Activated CD4-positive, alpha-beta memory T cell treated with anti-CD3 and anti-CD28 coated beads for 36 hours (primary cell): ENCODE measurements at regions not wholly inside any gene's neighbourhood (a gene's known extent, or its start where the extent isn't known, plus 50 kb on each side); places are given as distances from the start of the nearest gene placed in this dataset.

Source experiments
- CTCF ChIA-PET: fragments of 350-600 bp; sonication (Branson Sonifier 250); formaldehyde crosslinking; loops from one replicate; lab custom pipeline; 2021; ENCODE audit warnings: antibody characterized with exemption, inconsistent platforms; lab: Charles Lee
- POLR2A ChIA-PET: fragments of 350-600 bp; sonication (Branson Sonifier 250); formaldehyde crosslinking; loops from one replicate; lab custom pipeline; 2021; ENCODE audit warnings: antibody characterized with exemption; lab: Charles Lee
- DNase-seq: peaks from one replicate; pipeline ENCODE4 v3.0.0-alpha.2; 2020
- H3K27ac Mint-ChIP-seq: one replicate; pipeline ENCODE4 v1.8.0; 2021; ENCODE audit warnings: mixed read lengths
- H3K27me3 Mint-ChIP-seq: one replicate; pipeline ENCODE4 v1.8.0; 2021; ENCODE audit warnings: mixed read lengths
- H3K36me3 Mint-ChIP-seq: one replicate; pipeline ENCODE4 v1.8.0; 2021; ENCODE audit warnings: mixed read lengths
- H3K4me1 Mint-ChIP-seq: one replicate; pipeline ENCODE4 v1.8.0; 2021; ENCODE audit warnings: low read depth, mixed read lengths
- H3K4me3 Mint-ChIP-seq: one replicate; pipeline ENCODE4 v1.8.0; 2021; ENCODE audit warnings: mild to moderate bottlenecking, mixed read lengths
- H3K9me3 Mint-ChIP-seq: one replicate; pipeline ENCODE4 v1.8.0; 2021; ENCODE audit warnings: mixed read lengths
- intact Hi-C: fragments of 100-400 bp; cut with micrococcal nuclease; formaldehyde crosslinking; loops from one replicate; pipeline ENCODE4 v1.15.1; 2023

DNA sequence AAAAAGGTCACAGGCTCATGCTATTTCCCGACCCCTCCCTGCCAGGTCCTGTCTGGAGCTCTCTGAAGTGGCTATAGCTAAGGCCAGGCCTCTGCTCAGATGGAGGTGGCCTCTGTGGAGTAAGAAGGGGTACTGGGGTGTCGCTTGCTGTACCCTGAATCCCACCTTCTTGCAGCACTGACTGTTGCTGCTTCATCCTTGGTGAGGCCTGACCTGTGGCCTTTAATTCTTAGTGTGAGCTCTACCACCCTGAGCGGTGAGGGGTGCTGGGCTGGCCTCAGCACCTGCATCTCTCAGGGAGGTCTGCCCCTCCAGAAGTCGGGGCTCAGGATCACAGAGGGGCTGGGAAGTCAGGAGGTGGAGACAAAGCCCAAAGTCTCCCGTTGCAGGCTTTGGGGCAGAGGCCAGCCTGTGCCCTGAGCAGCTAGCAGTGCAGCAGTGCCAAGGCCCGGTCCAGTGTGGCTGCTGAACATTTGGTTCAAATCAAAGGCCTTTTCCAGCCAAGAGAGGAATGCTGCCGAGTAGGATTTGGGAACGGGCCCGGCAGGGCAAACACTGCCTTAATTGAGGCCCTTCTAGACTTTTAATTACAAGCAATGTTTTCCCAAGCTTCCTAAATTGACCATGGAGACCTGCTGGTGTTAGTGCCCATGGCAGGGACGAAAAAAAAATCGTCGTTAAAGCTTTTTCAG is 133.5 kb upstream of the HAAO start:
- ChIA-PET POLR2A (no interaction called here), CTCF (no interaction called here)
- no peaks in the 10 kb centered on the region for H3K27me3 Mint-ChIP-seq
- intact Hi-C loops = loop anchor here (10.0 kb wide), 1 partner anchor 61 kb away; no protein-coding TSS in a partner anchor
- no peaks in the 10 kb centered on the region for H3K36me3 Mint-ChIP-seq
- no peak overlapping the region for H3K4me3 Mint-ChIP-seq
- no peak for DNase-seq
- H3K27ac Mint-ChIP-seq = no peak overlapping the region
- H3K4me1 Mint-ChIP-seq = no peaks in the 10 kb centered on the region
- no peaks in the 10 kb centered on the region for H3K9me3 Mint-ChIP-seq

DNA sequence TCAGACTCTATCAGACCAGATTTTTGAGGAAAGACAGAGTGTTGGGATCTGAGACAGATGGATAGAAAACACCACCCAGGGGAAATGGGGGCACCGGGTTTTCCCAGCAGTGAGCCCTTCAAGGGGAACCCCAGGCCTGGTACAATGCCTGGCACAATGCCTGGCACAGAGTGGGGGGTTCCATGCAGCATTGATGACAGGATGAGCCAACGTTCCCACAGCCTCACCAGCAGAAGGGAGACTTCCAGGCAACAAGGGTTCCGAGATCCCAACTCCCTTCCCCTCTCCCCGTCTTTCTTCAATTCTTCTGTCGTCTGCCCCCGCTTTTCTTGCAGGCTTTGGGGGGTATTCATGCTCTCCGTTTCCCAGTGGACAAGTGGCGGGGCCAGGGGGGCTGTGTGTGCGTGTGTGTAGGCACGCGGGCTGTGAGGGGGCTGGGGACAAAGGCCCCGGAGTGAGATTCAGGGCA is 132.1 kb upstream of the HAAO start:
- H3K36me3 Mint-ChIP-seq = no peaks in the 10 kb centered on the region
- POLR2A ChIA-PET = no interaction called here
- CTCF ChIA-PET = interaction anchor here (1.0 kb wide), 1 partner anchor 65 kb away, joined by 7 read pairs; no protein-coding TSS in a partner anchor
- no peaks in the 10 kb centered on the region for H3K27me3 Mint-ChIP-seq
- no peaks in the 10 kb centered on the region for H3K4me1 Mint-ChIP-seq
- H3K4me3 Mint-ChIP-seq = no peak overlapping the region
- DNase-seq = no peak
- no peaks in the 10 kb centered on the region for H3K9me3 Mint-ChIP-seq
- H3K27ac Mint-ChIP-seq = no peak overlapping the region
- intact Hi-C loops = loop anchor here (10.0 kb wide), 1 partner anchor 60 kb away; no protein-coding TSS in a partner anchor

DNA sequence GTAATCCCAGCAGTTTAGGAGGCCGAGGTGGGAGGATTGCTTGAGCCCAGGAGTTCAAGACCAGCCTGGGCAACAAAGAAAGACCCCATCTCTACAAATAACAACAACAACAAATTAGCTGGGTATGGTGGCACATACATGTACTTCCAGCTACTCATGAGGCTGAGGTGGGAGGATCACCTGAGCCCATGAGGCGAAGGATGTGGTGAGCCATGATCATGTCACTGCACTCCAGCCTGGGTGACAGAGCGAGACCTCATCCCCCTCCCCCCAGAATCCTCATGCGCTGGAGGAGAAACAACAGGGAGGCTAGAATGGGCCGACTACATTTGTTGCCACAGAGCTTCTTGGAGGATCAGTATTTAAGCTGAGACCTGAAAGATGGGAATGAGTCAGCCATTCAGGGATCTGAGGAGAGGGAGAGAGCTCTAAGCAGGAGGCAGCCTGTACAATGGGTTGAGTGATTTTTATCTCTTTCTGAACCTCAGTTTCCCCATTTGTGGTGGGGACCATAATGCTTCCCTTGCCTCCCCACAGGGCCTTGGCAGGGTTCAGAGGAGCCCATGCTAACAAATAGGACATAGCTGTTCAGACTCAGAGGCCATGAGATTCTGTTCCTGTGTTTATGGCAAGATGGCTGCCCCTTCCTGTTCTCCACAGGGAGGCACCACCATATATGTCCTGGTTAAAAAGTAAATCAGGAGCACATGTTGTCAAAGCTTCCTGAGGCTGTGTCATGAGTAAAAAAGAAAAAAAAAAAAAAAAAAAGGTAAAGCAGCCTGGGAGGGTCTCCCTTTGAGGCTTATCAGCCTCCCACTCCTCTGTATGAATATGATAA is 131.4 kb upstream of the HAAO start:
- intact Hi-C loops = loop anchor here (10.0 kb wide), 1 partner anchor 59 kb away; no protein-coding TSS in a partner anchor
- no peaks in the 10 kb centered on the region for H3K9me3 Mint-ChIP-seq
- POLR2A ChIA-PET = no interaction called here
- H3K36me3 Mint-ChIP-seq = no peaks in the 10 kb centered on the region
- H3K27me3 Mint-ChIP-seq = no peaks in the 10 kb centered on the region
- H3K27ac Mint-ChIP-seq = no peak overlapping the region
- CTCF ChIA-PET = interaction anchor here (1.0 kb wide), 2 partner anchors 64 to 96 kb away, joined by 4 to 7 read pairs; no protein-coding TSS in a partner anchor
- no peak for DNase-seq
- no peak overlapping the region for H3K4me3 Mint-ChIP-seq
- H3K4me1 Mint-ChIP-seq = no peaks in the 10 kb centered on the region

DNA sequence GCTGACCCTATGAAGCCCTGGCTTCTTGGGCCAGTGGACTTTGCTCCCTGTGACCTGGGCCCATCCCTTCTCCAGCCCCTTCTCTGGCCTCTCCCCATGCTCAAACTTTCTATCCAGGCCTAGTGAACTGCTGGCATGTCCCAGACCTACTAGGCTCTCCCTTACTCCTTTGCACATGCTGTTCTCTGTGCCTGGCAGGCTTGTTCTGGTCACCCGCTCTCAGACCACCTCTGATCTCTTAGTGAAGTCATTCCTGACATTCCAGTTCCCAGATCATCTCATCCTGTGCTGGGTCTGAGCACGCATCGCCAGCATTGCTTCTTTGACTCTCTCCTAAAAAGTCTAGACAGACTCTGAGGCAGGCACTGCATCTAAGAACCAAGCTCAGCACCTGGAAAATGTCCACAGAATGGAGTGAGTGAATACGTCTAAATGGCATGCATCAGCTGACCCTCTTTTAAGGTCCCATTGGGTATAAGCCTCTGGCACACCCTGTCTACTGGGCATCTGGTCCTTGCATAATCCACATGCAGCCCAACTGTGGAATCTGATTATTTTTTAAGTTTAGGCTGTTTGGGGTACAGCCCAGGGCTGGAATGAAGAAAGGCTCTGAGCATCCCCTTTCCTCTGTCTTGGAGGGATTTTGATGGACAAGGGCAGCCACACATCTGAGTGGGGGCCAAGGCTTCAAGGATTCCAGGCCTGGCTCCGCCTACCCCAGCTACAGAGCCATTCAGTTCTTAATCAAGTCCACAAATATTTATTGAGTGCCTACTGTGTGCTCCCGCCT is 130.6 kb upstream of the HAAO start:
- DNase-seq = no peak
- Mint-ChIP-seq H3K4me3 (no peak overlapping the region), H3K27ac (no peak overlapping the region), H3K36me3 (no peaks in the 10 kb centered on the region), H3K4me1 (no peaks in the 10 kb centered on the region), H3K27me3 (peaks cover 1% of the 10 kb centered on the region), H3K9me3 (no peaks in the 10 kb centered on the region)
- ChIA-PET POLR2A (no interaction called here), CTCF (interaction anchor here (1.0 kb wide), 2 partner anchors 63 to 95 kb away, joined by 4 to 7 read pairs; no protein-coding TSS in a partner anchor)
- intact Hi-C loops = loop anchor here (10.0 kb wide), 1 partner anchor 58 kb away; no protein-coding TSS in a partner anchor

DNA sequence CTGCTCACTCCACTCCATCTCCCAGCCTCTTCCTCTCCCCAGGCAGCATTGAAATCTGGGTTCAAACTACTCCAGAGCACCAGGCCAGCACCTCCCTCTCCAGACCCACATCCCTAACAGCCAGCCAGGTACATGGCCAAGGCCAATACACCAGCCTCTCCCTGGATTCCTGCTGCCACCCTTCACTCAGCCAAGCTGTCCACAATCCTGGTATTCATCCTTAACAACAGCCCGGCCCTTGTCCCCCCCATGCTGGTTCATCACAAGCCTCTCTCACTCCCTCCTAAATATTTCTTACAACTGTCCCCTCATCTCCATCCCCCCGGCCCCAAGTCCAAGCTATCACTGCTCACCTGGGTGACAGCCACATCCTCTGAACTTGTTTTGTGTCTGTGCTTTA is 129.9 kb upstream of the HAAO start:
- no peak for DNase-seq
- H3K36me3 Mint-ChIP-seq = no peaks in the 10 kb centered on the region
- ChIA-PET POLR2A (no interaction called here), CTCF (no interaction called here)
- no peaks in the 10 kb centered on the region for H3K9me3 Mint-ChIP-seq
- no peak overlapping the region for H3K4me3 Mint-ChIP-seq
- peaks cover 1% of the 10 kb centered on the region for H3K27me3 Mint-ChIP-seq
- intact Hi-C loops = loop anchor here (10.0 kb wide), 1 partner anchor 57 kb away; no protein-coding TSS in a partner anchor
- H3K4me1 Mint-ChIP-seq = peaks cover 5% of the 10 kb centered on the region
- no peak overlapping the region for H3K27ac Mint-ChIP-seq

DNA sequence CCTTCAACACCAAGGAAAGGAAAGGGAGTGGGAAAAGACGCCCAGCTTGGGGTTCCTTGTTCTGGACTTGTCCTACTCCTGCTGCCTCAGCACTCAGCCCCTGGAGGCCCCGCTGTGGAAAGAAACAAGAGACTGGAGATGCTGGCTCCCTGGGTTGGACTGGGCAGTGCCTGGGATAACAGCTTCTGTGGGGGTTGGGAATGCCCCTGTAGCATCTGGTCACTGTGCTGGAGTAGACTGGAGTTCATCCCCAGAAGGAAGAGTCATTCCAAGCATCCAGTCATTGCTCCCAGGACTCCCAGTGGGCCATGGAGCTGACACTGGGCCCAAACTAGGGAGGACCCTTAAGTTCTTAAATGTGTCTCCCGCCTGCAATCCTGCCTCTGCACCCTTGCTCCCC is 129.3 kb upstream of the HAAO start:
- POLR2A ChIA-PET = no interaction called here
- DNase-seq = no peak
- intact Hi-C loops = loop anchor here (10.0 kb wide), 1 partner anchor 57 kb away; no protein-coding TSS in a partner anchor
- Mint-ChIP-seq H3K4me1 (peaks cover 5% of the 10 kb centered on the region), H3K4me3 (no peak overlapping the region), H3K9me3 (no peaks in the 10 kb centered on the region), H3K36me3 (no peaks in the 10 kb centered on the region), H3K27me3 (peaks cover 3% of the 10 kb centered on the region), H3K27ac (no peak overlapping the region)
- CTCF ChIA-PET = no interaction called here

DNA sequence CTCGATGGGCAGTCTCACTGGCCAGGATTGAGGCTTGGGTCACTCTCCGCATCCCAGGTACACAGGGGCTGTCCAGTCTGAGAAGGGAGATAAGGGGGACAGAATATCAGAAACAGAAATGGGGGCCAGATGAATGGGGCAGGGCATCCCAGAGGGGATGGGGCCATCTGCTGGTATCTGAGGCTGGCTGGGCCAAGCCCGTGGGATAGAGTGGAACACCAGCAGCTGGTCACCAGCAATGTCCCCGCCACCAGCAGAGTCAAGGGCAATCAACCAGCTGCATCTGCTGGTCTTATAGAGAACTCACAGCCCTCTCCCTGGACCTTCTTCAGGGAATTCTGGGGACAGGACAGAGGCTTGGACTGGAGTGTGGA is 128.8 kb upstream of the HAAO start:
- ChIA-PET POLR2A (no interaction called here), CTCF (interaction anchor here (1.3 kb wide), 1 partner anchor 63 kb away, joined by 3 read pairs; no protein-coding TSS in a partner anchor)
- no peaks in the 10 kb centered on the region for H3K36me3 Mint-ChIP-seq
- H3K9me3 Mint-ChIP-seq = no peaks in the 10 kb centered on the region
- DNase-seq = no peak
- no peak overlapping the region for H3K27ac Mint-ChIP-seq
- intact Hi-C loops = loop anchor here (10.0 kb wide), 1 partner anchor 56 kb away; no protein-coding TSS in a partner anchor
- H3K4me1 Mint-ChIP-seq = peaks cover 5% of the 10 kb centered on the region
- no peak overlapping the region for H3K4me3 Mint-ChIP-seq
- peaks cover 3% of the 10 kb centered on the region for H3K27me3 Mint-ChIP-seq

DNA sequence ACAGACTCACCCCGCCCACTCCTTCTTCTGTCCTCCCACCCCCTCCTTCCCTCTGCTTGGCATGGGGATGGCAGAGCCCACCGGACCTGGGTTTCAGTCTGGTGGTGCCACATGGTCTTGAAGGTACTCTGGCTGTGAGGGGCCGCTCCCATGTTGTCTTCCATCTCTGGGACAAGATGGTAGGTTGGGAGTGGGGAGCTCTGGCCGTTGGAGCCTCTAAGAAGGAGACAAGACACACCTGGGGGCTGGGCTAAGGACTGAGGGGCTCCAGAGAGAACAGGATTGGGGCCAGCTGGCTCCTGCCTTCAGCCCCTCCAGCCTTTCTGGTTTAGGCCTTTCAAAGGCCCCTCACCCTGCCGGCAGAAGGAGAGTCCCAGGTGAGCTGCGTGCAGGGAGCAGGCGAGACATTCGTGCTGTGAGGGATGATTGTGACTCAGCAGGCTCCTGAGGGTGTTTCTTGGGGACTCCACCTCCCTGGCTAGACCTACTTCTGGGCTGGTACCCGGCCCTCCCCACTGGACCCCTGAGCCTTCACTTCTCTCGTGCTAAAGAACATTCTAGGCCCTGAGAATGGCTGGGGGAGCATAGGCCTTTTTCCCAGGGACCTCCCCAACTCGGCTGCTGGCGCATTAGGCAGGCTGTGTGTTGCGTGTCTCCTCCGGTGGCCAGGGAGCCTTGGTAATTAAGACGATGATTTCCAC is 128.2 kb upstream of the HAAO start:
- intact Hi-C loops = loop anchor here (10.0 kb wide), 1 partner anchor 56 kb away; no protein-coding TSS in a partner anchor
- no peak overlapping the region for H3K4me3 Mint-ChIP-seq
- POLR2A ChIA-PET = no interaction called here

DNA sequence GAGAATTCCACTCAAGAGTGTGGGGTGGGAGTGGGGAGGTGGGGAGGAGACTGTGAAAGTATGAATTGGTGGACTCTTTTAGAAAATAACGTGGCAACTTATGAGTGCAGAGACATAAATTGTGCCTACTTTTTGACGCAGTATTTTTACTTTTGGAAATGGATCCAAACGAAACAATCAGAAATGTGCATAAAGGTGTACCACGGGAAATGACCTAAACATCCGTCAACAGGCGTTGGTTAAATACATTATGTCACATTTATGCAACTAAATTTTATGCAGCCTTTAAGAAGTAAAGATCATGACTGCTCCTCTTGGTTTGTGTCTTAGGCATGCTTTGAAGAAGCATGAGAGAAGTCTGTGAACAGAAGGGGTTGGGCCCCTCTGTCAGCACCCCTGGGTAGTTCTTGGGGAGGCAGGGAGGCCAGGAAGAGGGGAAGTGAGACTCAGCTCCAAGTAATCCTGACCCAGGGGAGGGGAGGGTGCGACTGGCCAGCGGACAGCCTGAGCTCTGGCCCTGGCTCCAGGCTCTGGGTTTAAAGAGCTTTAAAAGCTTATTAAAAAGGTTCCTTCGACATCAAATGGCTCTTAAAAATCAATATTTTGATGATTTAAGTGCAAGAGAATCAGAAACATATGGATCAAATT is 126.4 kb upstream of the HAAO start:
- CTCF ChIA-PET = interaction anchor here (1.2 to 1.3 kb wide), 3 partner anchors 28 to 91 kb away, joined by 3 to 5 read pairs (median 3); no protein-coding TSS in a partner anchor
- intact Hi-C loops = no loop called here
- Mint-ChIP-seq H3K4me1 (peaks cover 5% of the 10 kb centered on the region), H3K4me3 (no peak overlapping the region), H3K36me3 (no peaks in the 10 kb centered on the region), H3K9me3 (no peaks in the 10 kb centered on the region), H3K27me3 (peaks cover 3% of the 10 kb centered on the region), H3K27ac (no peak overlapping the region)
- POLR2A ChIA-PET = no interaction called here
- DNase-seq = no peak

More for the DNA sequence above, 128.2 kb upstream of the HAAO start:
- CTCF ChIA-PET = interaction anchor here (1.3 kb wide), 1 partner anchor 62 kb away, joined by 3 read pairs; no protein-coding TSS in a partner anchor
- Mint-ChIP-seq H3K27me3 (peaks cover 3% of the 10 kb centered on the region), H3K36me3 (no peaks in the 10 kb centered on the region), H3K27ac (no peak overlapping the region), H3K4me1 (peaks cover 5% of the 10 kb centered on the region), H3K9me3 (no peaks in the 10 kb centered on the region)
- no peak for DNase-seq

DNA sequence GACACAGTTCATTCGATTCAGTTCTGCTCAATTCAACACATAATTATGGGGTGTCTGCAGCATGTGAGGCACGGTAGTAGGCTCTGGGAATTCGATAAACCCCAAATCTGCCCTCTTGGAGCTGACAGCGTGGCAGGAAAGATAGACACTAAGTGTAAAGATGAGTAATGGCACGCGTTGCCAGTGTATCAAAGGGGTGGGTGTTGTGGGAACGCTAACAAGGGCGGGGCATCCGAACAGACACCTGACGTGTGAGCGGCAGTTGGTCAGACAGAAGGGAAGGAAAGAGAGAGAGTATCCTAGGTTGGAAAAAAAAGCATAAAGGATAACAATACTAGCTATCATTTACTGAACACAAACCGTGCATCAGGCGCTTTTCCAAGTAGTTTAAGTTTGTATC is 125.7 kb upstream of the HAAO start:
- intact Hi-C loops = no loop called here
- CTCF ChIA-PET = interaction anchor here (1.2 kb wide), 1 partner anchor 58 kb away, joined by 3 read pairs; no protein-coding TSS in a partner anchor

More for the DNA sequence above, 125.7 kb upstream of the HAAO start:
- DNase-seq = no peak
- Mint-ChIP-seq H3K27ac (no peak overlapping the region), H3K4me3 (no peak overlapping the region), H3K4me1 (peaks cover 9% of the 10 kb centered on the region), H3K36me3 (no peaks in the 10 kb centered on the region), H3K27me3 (peaks cover 3% of the 10 kb centered on the region), H3K9me3 (no peaks in the 10 kb centered on the region)
- POLR2A ChIA-PET = no interaction called here
